AG04449 (cell line): ENCODE measurements at regions not wholly inside any gene's neighbourhood (a gene's known extent, or its start where the extent isn't known, plus 50 kb on each side); places are given as distances from the start of the nearest gene placed in this dataset.

Experiments used
- CTCF ChIA-PET: fragments of 350-600 bp; formaldehyde crosslinking; extraction: SDS; loops from one replicate; lab custom pipeline; 2021; ENCODE audit warnings: antibody characterized with exemption; lab: Yijun Ruan, JAX
- POLR2A ChIA-PET: fragments of 400-600, 350-600 bp; formaldehyde crosslinking; extraction: SDS; loops from one replicate; lab custom pipeline; 2020; ENCODE audit warnings: antibody characterized with exemption, inconsistent platforms; lab: Yijun Ruan, JAX
- DNase-seq: peaks from one replicate; pipeline ENCODE4 v3.0.0-alpha.2; 2010; ENCODE audit warnings: low read depth, low spot score
- H3K4me3 ChIP-seq: 2 replicates; pipeline ENCODE4 v1.5.1; 2011; ENCODE audit warnings: low read depth, mild to moderate bottlenecking, control low read depth, low read length
- CTCF ChIP-seq: IDR thresholded peaks from one replicate; pipeline ENCODE4 v1.5.1; 2011; ENCODE audit warnings: mild to moderate bottlenecking, moderate library complexity, low read length, control low read depth, inconsistent platforms; ENCODE audit not compliant: insufficient read depth; ENCODE audit errors: missing control alignments

- ChIA-PET POLR2A (interaction anchor here (0.7 kb wide), 1 partner anchor 10 kb away, joined by 4 read pairs; no protein-coding TSS in a partner anchor), CTCF (interaction anchor here (1.0 to 1.3 kb wide), 2 partner anchors 10 to 14 kb away, joined by 3 read pairs; no protein-coding TSS in a partner anchor)
Observed at GRCh38 chr11:103637831-103638230, 398.6 kb upstream of the DDI1 start.

GRCh38 chr11:103644676-103645075 lies 391.8 kb upstream of the DDI1 start:
- CTCF ChIA-PET, result no interaction called here
- no peak overlapping the region for H3K4me3 ChIP-seq
- DNase-seq, result no peak
- POLR2A ChIA-PET, result no interaction called here
- TF ChIP-seq CTCF, result no peak

More at GRCh38 chr11:103637831-103638230, 398.6 kb upstream of the DDI1 start:
- H3K4me3 ChIP-seq, result no peak overlapping the region
- no peak for TF ChIP-seq CTCF
- DNase-seq, result no peak

- DNase-seq, result no peak
- TF ChIP-seq CTCF, result no peak
- no peak overlapping the region for H3K4me3 ChIP-seq
- ChIA-PET POLR2A (interaction anchor here (1.0 kb wide), 1 partner anchor 11 kb away, joined by 4 read pairs; no protein-coding TSS in a partner anchor), CTCF (interaction anchor here (1.0 to 1.4 kb wide), 3 partner anchors 11 to 34 kb away, joined by 3 to 5 read pairs (median 5); no protein-coding TSS in a partner anchor)
Observed at GRCh38 chr11:103648054-103648453, 388.4 kb upstream of the DDI1 start.

- no peak for TF ChIP-seq CTCF
- POLR2A ChIA-PET, result interaction anchor here (1.0 kb wide), 1 partner anchor 11 kb away, joined by 4 read pairs; no protein-coding TSS in a partner anchor
- no peak overlapping the region for H3K4me3 ChIP-seq
- CTCF ChIA-PET, result interaction anchor here (1.0 to 1.4 kb wide), 2 partner anchors 11 to 34 kb away, joined by 3 to 5 read pairs; no protein-coding TSS in a partner anchor
- no peak for DNase-seq
Observed at GRCh38 chr11:103648670-103649400, 387.6 kb upstream of the DDI1 start.

- ChIA-PET POLR2A (no interaction called here), CTCF (interaction anchor here (1.0 kb wide), 1 partner anchor 33 kb away, joined by 3 read pairs; no protein-coding TSS in a partner anchor)
- no peak overlapping the region for H3K4me3 ChIP-seq
- DNase-seq, result no peak
- no peak for TF ChIP-seq CTCF
Observed at GRCh38 chr11:103649401-103649895, 387.0 kb upstream of the DDI1 start.

GRCh38 chr11:103650330-103650729 lies 386.1 kb upstream of the DDI1 start:
- H3K4me3 ChIP-seq, result no peak overlapping the region
- ChIA-PET POLR2A (no interaction called here), CTCF (interaction anchor here (1.0 kb wide), 1 partner anchor 32 kb away, joined by 3 read pairs; no protein-coding TSS in a partner anchor)
- no peak for TF ChIP-seq CTCF
- no peak for DNase-seq
